ENCODE measurements at regions not wholly inside any gene's neighbourhood (a gene's known extent, or its start where the extent isn't known, plus 50 kb on each side); places are given as distances from the start of the nearest gene placed in this dataset.

DNA sequence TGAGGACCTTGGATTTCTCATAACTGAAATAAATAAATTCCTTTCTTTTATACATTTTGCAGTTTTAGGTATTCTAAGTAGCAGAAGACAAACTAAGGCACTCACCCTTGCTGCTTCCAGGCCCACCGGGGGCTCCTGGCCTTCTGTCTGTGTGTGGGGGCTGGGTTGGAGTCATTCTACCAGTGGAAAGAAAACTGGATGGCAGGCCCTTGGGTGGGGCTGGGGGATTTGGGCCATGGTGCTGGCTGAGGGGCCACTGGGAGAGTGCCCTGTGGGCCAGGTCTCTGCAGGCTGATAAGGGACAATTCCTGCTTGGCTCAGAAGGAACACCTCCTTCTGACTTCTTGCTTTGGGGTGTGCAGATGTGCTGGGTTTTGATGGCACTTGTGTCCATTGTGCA, 54.0 kb upstream of the CSF3R start:
- TF ChIP-seq, protein P1, sequence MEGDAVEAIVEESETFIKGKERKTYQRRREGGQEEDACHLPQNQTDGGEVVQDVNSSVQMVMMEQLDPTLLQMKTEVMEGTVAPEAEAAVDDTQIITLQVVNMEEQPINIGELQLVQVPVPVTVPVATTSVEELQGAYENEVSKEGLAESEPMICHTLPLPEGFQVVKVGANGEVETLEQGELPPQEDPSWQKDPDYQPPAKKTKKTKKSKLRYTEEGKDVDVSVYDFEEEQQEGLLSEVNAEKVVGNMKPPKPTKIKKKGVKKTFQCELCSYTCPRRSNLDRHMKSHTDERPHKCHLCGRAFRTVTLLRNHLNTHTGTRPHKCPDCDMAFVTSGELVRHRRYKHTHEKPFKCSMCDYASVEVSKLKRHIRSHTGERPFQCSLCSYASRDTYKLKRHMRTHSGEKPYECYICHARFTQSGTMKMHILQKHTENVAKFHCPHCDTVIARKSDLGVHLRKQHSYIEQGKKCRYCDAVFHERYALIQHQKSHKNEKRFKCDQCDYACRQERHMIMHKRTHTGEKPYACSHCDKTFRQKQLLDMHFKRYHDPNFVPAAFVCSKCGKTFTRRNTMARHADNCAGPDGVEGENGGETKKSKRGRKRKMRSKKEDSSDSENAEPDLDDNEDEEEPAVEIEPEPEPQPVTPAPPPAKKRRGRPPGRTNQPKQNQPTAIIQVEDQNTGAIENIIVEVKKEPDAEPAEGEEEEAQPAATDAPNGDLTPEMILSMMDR (conservative IDR thresholded peaks at IDR 0.05; ENCODE audit: low read depth, low read length) = no peak
- TF ChIP-seq POLR2A (IDR thresholded peaks at IDR 0.05; ENCODE audit: low read depth, low read length) (no peak), FOS (IDR thresholded peaks at IDR 0.05; ENCODE audit: low read depth, low read length) (no peak), RAD21 (IDR thresholded peaks at IDR 0.05; ENCODE audit: low read length) (no peak), CHD1 (IDR thresholded peaks at IDR 0.05; ENCODE audit: low read depth, low read length) (no peak), SMC3 (IDR thresholded peaks at IDR 0.05; ENCODE audit: low read depth, low read length) (no peak), RFX5 (IDR thresholded peaks at IDR 0.05; ENCODE audit: low read depth, low read length) (no peak), MAFK (IDR thresholded peaks at IDR 0.05; ENCODE audit: low read depth, low read length) (no peak), CEBPB (IDR thresholded peaks at IDR 0.05; ENCODE audit: low read depth, low read length) (no peak)
- TF ChIP-seq, protein P2, sequence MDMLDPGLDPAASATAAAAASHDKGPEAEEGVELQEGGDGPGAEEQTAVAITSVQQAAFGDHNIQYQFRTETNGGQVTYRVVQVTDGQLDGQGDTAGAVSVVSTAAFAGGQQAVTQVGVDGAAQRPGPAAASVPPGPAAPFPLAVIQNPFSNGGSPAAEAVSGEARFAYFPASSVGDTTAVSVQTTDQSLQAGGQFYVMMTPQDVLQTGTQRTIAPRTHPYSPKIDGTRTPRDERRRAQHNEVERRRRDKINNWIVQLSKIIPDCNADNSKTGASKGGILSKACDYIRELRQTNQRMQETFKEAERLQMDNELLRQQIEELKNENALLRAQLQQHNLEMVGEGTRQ (IDR thresholded peaks at IDR 0.05; ENCODE audit: low read depth, low read length) = no peak

Measured in IMR-90 (cell line).